Osteoblast (primary cell): ENCODE measurements at regions not wholly inside any gene's neighbourhood (a gene's known extent, or its start where the extent isn't known, plus 50 kb on each side); places are given as distances from the start of the nearest gene placed in this dataset.

Experiments used
- DNase-seq: peaks from one replicate; pipeline ENCODE4 v3.0.0; 2011; ENCODE audit warnings: low spot score, mixed read lengths; ENCODE audit not compliant: insufficient read length; ENCODE audit errors: missing footprints
- H2AFZ ChIP-seq: 2 replicates; pipeline ENCODE4 v1.6.0; 2011; ENCODE audit warnings: mild to moderate bottlenecking, low read length
- H3K27ac ChIP-seq: 2 replicates; pipeline ENCODE4 v1.5.1; 2011; ENCODE audit warnings: mild to moderate bottlenecking, low read depth, low read length, moderate library complexity
- H3K27me3 ChIP-seq: 2 replicates; pipeline ENCODE4 v1.6.0; 2012; ENCODE audit warnings: mild to moderate bottlenecking, control low read depth, inconsistent platforms, low read length, moderate library complexity; ENCODE audit not compliant: insufficient read depth
- H3K36me3 ChIP-seq: 2 replicates; pipeline ENCODE4 v1.5.1; 2011; ENCODE audit warnings: mild to moderate bottlenecking, low read length, control low read depth, moderate library complexity; ENCODE audit not compliant: insufficient read depth
- H3K4me1 ChIP-seq: 2 replicates; pipeline ENCODE4 v1.5.1; 2011; ENCODE audit warnings: mild to moderate bottlenecking, low read length, control low read depth, moderate library complexity; ENCODE audit not compliant: insufficient read depth
- H3K4me2 ChIP-seq: 2 replicates; pipeline ENCODE4 v1.6.0; 2011; ENCODE audit warnings: mild to moderate bottlenecking, low read length; ENCODE audit not compliant: insufficient read depth
- H3K4me3 ChIP-seq: fragments of 200-600 bp; sonication (generic); 3 replicates; pipeline ENCODE4 v1.5.1; 2012; ENCODE audit warnings: mild to moderate bottlenecking, low read length, inconsistent platforms; ENCODE audit not compliant: insufficient read depth
- H3K79me2 ChIP-seq: 2 replicates; pipeline ENCODE4 v1.6.0; 2012; ENCODE audit warnings: mild to moderate bottlenecking, low read length, control low read depth, inconsistent platforms; ENCODE audit not compliant: insufficient read depth
- H3K9me3 ChIP-seq: 2 replicates; pipeline ENCODE4 v1.5.1; 2011; ENCODE audit warnings: low read depth, low read length, control low read depth
- H4K20me1 ChIP-seq: 2 replicates; pipeline ENCODE4 v1.6.0; 2012; ENCODE audit warnings: mild to moderate bottlenecking, low read length, control low read depth; ENCODE audit not compliant: insufficient read depth
- TF ChIP-seq, protein P1 (sequence below): IDR thresholded peaks from 2 replicates; pipeline ENCODE4 v1.5.1; 2011; ENCODE audit warnings: mild to moderate bottlenecking, low read depth, low read length, moderate library complexity; ENCODE audit errors: extremely low read depth

- no peak overlapping the region for H3K4me2 ChIP-seq
- TF ChIP-seq, protein P1, sequence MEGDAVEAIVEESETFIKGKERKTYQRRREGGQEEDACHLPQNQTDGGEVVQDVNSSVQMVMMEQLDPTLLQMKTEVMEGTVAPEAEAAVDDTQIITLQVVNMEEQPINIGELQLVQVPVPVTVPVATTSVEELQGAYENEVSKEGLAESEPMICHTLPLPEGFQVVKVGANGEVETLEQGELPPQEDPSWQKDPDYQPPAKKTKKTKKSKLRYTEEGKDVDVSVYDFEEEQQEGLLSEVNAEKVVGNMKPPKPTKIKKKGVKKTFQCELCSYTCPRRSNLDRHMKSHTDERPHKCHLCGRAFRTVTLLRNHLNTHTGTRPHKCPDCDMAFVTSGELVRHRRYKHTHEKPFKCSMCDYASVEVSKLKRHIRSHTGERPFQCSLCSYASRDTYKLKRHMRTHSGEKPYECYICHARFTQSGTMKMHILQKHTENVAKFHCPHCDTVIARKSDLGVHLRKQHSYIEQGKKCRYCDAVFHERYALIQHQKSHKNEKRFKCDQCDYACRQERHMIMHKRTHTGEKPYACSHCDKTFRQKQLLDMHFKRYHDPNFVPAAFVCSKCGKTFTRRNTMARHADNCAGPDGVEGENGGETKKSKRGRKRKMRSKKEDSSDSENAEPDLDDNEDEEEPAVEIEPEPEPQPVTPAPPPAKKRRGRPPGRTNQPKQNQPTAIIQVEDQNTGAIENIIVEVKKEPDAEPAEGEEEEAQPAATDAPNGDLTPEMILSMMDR, result no peak
- no peaks in the 10 kb centered on the region for H4K20me1 ChIP-seq
- no peaks in the 10 kb centered on the region for H3K79me2 ChIP-seq
- no peaks in the 10 kb centered on the region for H3K4me1 ChIP-seq
- H3K9me3 ChIP-seq, result no peaks in the 10 kb centered on the region
- H3K27me3 ChIP-seq, result no peaks in the 10 kb centered on the region
- no peaks in the 10 kb centered on the region for H3K36me3 ChIP-seq
- no peak for DNase-seq
- H2AFZ ChIP-seq, result no peak overlapping the region
- no peak overlapping the region for H3K4me3 ChIP-seq
- H3K27ac ChIP-seq, result no peak overlapping the region
Measured at GRCh38 chr1:37108596-37109188, 74.4 kb upstream of the GRIK3 start.

DNA sequence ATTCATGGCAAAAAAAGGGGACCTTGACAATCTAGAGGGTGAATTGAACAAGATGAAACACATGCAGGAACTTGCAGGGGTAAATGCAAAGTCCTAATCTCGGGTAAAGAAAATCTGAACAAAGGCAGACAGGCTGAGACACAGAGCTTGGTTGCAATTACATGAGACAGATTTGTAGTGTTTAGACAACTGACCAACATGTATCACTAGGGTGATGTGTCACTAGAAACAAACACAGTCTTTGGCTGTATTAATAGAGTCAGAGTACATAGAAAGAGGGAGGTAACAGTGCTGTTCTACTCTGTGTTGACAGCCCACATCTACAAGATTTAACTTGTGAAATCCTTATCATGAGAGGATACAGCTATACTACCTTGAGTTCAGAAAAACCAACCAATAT, 78.1 kb upstream of the GRIK3 start:
- TF ChIP-seq, protein P1, result no peak

GRCh38 chr1:37113285-37113997, 79.1 kb upstream of the GRIK3 start:
- H2AFZ ChIP-seq, result no peak overlapping the region
- no peaks in the 10 kb centered on the region for H4K20me1 ChIP-seq
- no peaks in the 10 kb centered on the region for H3K27me3 ChIP-seq
- TF ChIP-seq, protein P1, result no peak
- H3K79me2 ChIP-seq, result no peaks in the 10 kb centered on the region
- H3K27ac ChIP-seq, result no peak overlapping the region
- H3K36me3 ChIP-seq, result no peaks in the 10 kb centered on the region
- H3K4me2 ChIP-seq, result no peak overlapping the region
- DNase-seq, result no peak
- H3K9me3 ChIP-seq, result no peaks in the 10 kb centered on the region
- H3K4me1 ChIP-seq, result no peaks in the 10 kb centered on the region
- H3K4me3 ChIP-seq, result no peak overlapping the region

More for the DNA sequence above, 78.1 kb upstream of the GRIK3 start:
- Histone ChIP-seq H3K27me3 (no peaks in the 10 kb centered on the region), H3K4me2 (no peak overlapping the region), H3K27ac (no peak overlapping the region), H3K9me3 (no peaks in the 10 kb centered on the region), H4K20me1 (no peaks in the 10 kb centered on the region), H3K79me2 (no peaks in the 10 kb centered on the region), H3K36me3 (no peaks in the 10 kb centered on the region), H2AFZ (no peak overlapping the region), H3K4me3 (no peak overlapping the region), H3K4me1 (no peaks in the 10 kb centered on the region)
- DNase-seq, result no peak

DNA sequence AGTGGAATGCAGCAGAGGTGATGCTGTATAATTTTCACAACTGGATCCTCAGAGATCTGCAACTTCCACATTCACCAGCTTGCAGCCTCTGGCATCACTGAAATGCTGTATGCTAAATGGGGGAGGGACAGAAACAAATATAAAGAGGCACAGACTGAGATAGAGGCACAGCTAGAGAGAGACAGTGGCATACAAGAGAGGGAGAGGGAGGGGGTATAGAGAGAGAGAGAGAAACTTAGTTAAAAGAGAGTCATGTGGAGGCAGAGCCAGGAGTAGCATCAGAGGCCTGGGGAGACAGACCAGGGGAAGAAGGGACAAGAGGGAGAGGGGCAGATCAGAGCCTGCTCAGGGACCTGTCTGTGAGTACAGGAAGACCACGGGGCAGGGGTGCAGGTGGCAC, 84.5 kb upstream of the GRIK3 start:
- no peak overlapping the region for H3K27ac ChIP-seq
- H3K4me1 ChIP-seq, result no peaks in the 10 kb centered on the region
- TF ChIP-seq, protein P1, result no peak
- H4K20me1 ChIP-seq, result no peaks in the 10 kb centered on the region
- no peaks in the 10 kb centered on the region for H3K9me3 ChIP-seq
- DNase-seq, result no peak
- no peaks in the 10 kb centered on the region for H3K36me3 ChIP-seq
- no peak overlapping the region for H2AFZ ChIP-seq
- H3K79me2 ChIP-seq, result no peaks in the 10 kb centered on the region
- no peak overlapping the region for H3K4me2 ChIP-seq
- no peak overlapping the region for H3K4me3 ChIP-seq
- no peaks in the 10 kb centered on the region for H3K27me3 ChIP-seq
